DND-41 (cell line): ENCODE measurements at regions not wholly inside any gene's neighbourhood (a gene's known extent, or its start where the extent isn't known, plus 50 kb on each side); places are given as distances from the start of the nearest gene placed in this dataset.

Experiments
- ATAC-seq: fragments of 200-7000 bp; cut with Tn5 transposase; 3 replicates; pipeline ENCODE4 v1.9.1; 2021; ENCODE audit warnings: low read depth; ENCODE audit not compliant: insufficient read depth
- DNase-seq: peaks from one replicate; pipeline ENCODE4 v3.0.0-alpha.2; 2020
- H2AFZ ChIP-seq: 2 replicates; pipeline ENCODE4 v1.6.0; 2012; ENCODE audit warnings: low read depth, low read length
- H3K27ac ChIP-seq: 2 replicates; pipeline ENCODE4 v1.5.1; 2012; ENCODE audit warnings: low read length, inconsistent platforms
- H3K27me3 ChIP-seq: fragments of 200-600 bp; sonication (generic); 2 replicates; pipeline ENCODE4 v1.6.0; 2012; ENCODE audit warnings: low read length, mild to moderate bottlenecking, inconsistent platforms; ENCODE audit not compliant: insufficient read depth, poor library complexity
- H3K36me3 ChIP-seq: 2 replicates; pipeline ENCODE4 v1.5.1; 2012; ENCODE audit warnings: low read length, inconsistent platforms; ENCODE audit not compliant: insufficient read depth
- H3K4me1 ChIP-seq: 2 replicates; pipeline ENCODE4 v1.5.1; 2012; ENCODE audit warnings: mild to moderate bottlenecking, low read length; ENCODE audit not compliant: insufficient read depth
- H3K4me2 ChIP-seq: 2 replicates; pipeline ENCODE4 v1.6.0; 2012; ENCODE audit warnings: mild to moderate bottlenecking, moderate library complexity, low read length, inconsistent platforms; ENCODE audit not compliant: insufficient read depth
- H3K4me3 ChIP-seq, 2 experiments: fragments of 200-600 bp in 1 of 2; shearing (Covaris generic) in 1 of 2; 2 replicates each; pipeline ENCODE4 v1.5.1; 2012 to 2016; ENCODE audit warnings: inconsistent platforms in 2 of 2, low read length in 2 of 2, mild to moderate bottlenecking in 2 of 2, low read depth in 1 of 2, moderate library complexity in 1 of 2
- H3K79me2 ChIP-seq: 2 replicates; pipeline ENCODE4 v1.6.0; 2012; ENCODE audit warnings: low read length, inconsistent platforms; ENCODE audit not compliant: insufficient read depth
- H3K9ac ChIP-seq: 2 replicates; pipeline ENCODE4 v1.6.0; 2012; ENCODE audit warnings: low read depth, mild to moderate bottlenecking, inconsistent platforms, low read length, moderate library complexity
- H3K9me3 ChIP-seq: 2 replicates; pipeline ENCODE4 v1.5.1; 2012; ENCODE audit warnings: low read length, moderate library complexity, mild to moderate bottlenecking, inconsistent platforms; ENCODE audit not compliant: insufficient read depth, severe bottlenecking
- H4K20me1 ChIP-seq: 2 replicates; pipeline ENCODE4 v1.6.0; 2012; ENCODE audit warnings: low read length; ENCODE audit not compliant: insufficient read depth
- EZH2 ChIP-seq: IDR thresholded peaks from 3 replicates; pipeline ENCODE4 v1.6.1; 2012; ENCODE audit warnings: borderline replicate concordance, low read depth, mild to moderate bottlenecking, moderate library complexity, low read length, inconsistent platforms; ENCODE audit not compliant: severe bottlenecking
- TF ChIP-seq, protein P1 (sequence below): IDR thresholded peaks from 2 replicates; pipeline ENCODE4 v1.5.1; 2012; ENCODE audit warnings: borderline replicate concordance, low read length, moderate library complexity, mild to moderate bottlenecking; ENCODE audit not compliant: poor library complexity, severe bottlenecking; ENCODE audit errors: extremely low read depth

DNA sequence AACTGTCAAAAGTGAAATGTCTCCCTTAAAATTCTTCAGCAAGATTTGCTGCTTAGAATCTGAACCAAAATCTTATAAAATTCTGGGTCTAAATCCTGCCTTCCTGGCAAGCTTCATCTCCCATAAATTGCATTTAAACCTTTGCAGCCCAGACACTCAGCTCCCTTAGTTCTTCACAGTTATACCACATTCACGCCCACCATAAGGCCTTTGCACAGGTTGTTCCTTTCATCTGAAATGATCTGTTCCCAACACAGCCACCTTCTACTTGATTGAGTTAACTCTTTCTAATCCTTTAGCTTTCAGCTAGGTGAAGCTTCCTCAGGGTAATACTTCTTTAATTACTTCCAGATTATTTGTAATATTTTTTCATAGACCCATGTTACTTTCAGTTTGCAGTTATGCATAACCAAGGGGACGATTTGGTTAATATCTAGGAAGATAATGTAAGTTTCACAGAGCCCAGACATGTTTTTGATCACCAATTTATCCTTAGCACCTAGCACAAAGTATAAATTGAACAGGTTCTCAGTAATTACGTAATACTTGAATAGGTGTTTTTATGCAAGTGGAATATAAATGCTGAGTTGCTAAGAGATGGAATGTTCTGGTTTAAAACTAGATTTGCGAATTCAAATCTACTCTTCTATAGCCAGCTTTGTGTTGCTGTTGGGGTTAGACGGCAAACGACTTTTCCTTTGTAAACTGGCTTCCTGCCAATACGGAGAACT, 779.7 kb upstream of the PKDCC start:
- no peaks in the 10 kb centered on the region for H3K27me3 ChIP-seq
- no peaks in the 10 kb centered on the region for H3K9me3 ChIP-seq
- H3K4me3 ChIP-seq: no peak overlapping the region
- peaks cover 14% of the 10 kb centered on the region; the same call in 1 of the 2 replicates for H3K4me1 ChIP-seq
- 0 out of 3 replicates have a peak, but pooled peaks have one; percentile 58 for ATAC-seq
- peak overlapping the region; percentile 43; the same call in 1 of the 2 replicates for H2AFZ ChIP-seq
- no peak for TF ChIP-seq EZH2
- TF ChIP-seq, protein P1, sequence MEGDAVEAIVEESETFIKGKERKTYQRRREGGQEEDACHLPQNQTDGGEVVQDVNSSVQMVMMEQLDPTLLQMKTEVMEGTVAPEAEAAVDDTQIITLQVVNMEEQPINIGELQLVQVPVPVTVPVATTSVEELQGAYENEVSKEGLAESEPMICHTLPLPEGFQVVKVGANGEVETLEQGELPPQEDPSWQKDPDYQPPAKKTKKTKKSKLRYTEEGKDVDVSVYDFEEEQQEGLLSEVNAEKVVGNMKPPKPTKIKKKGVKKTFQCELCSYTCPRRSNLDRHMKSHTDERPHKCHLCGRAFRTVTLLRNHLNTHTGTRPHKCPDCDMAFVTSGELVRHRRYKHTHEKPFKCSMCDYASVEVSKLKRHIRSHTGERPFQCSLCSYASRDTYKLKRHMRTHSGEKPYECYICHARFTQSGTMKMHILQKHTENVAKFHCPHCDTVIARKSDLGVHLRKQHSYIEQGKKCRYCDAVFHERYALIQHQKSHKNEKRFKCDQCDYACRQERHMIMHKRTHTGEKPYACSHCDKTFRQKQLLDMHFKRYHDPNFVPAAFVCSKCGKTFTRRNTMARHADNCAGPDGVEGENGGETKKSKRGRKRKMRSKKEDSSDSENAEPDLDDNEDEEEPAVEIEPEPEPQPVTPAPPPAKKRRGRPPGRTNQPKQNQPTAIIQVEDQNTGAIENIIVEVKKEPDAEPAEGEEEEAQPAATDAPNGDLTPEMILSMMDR: no peak
- H3K27ac ChIP-seq: no peak overlapping the region
- no peaks in the 10 kb centered on the region for H3K79me2 ChIP-seq
- no peak overlapping the region; the same call in 1 of the 2 replicates for H3K4me2 ChIP-seq
- peak; percentile 9 for DNase-seq
- no peaks in the 10 kb centered on the region for H4K20me1 ChIP-seq
- no peaks in the 10 kb centered on the region for H3K36me3 ChIP-seq
- no peak overlapping the region for H3K9ac ChIP-seq

DNA sequence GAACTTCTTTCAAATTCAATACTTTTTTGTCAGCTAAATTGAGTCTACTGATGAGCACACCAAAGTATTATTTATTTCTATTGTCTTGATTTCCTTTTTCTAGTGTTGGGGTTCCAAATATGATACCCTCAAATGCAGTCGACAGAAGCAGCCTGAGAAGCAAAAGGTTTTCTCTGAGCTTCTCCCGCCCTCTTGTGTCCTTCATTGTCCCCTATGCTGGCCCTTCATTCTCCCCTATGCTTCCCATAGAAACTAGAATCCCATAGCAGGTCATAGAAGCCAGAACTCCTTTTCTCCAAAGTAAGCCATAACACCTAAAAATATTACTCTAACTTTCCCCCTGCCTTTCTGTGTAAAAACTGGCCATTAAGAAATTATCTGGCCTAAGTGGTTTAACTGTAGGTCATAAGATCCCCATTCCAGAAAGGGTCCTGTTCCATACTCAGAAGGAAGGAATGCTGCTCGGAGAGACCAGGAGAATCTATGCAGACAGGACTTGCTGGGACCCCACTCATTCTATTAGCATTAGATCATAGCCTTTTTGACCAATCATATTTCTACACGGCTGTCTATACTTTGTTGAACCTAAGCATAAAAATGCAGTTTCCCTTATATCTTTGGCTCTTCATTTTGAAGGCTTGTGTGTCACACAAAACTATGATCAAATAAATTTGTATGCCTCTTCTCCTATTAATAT, 764.6 kb upstream of the PKDCC start:
- H3K4me1 ChIP-seq: no peaks in the 10 kb centered on the region
- no peaks in the 10 kb centered on the region for H4K20me1 ChIP-seq
- no peak overlapping the region for H3K9ac ChIP-seq
- no peak for TF ChIP-seq EZH2
- TF ChIP-seq, protein P1: no peak
- no peak for DNase-seq
- H3K27ac ChIP-seq: no peak overlapping the region
- no peak overlapping the region for H2AFZ ChIP-seq
- ATAC-seq: no peak
- no peaks in the 10 kb centered on the region for H3K36me3 ChIP-seq
- no peaks in the 10 kb centered on the region for H3K79me2 ChIP-seq
- H3K4me3 ChIP-seq: no peak overlapping the region
- H3K9me3 ChIP-seq: peaks cover 2% of the 10 kb centered on the region
- no peak overlapping the region for H3K4me2 ChIP-seq
- H3K27me3 ChIP-seq: no peaks in the 10 kb centered on the region

DNA sequence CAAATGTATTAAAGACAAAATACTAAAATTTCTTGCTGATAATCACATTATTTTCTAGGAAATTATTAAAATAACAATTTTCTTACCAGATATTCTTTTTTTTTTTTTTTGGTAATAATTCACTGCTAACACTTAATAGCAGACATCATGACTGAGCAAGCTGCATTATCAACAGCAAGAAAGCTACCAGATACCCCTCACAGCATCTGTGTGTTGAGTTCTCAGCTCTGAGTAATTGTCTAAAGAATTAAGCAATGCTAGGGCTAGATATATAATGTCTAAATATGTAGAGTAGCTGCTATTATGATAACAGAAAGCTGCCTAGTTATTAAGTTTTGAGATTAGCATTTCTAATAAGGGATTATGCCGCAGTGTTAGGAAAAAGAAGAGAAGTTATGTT, 754.3 kb upstream of the PKDCC start:
- ATAC-seq (no peak), DNase-seq (no peak)
- H3K79me2 ChIP-seq: no peaks in the 10 kb centered on the region
- no peak overlapping the region for H3K9ac ChIP-seq
- H3K4me1 ChIP-seq: no peaks in the 10 kb centered on the region
- no peaks in the 10 kb centered on the region for H3K9me3 ChIP-seq
- H3K4me2 ChIP-seq: no peak overlapping the region
- no peak overlapping the region for H2AFZ ChIP-seq
- no peaks in the 10 kb centered on the region for H3K27me3 ChIP-seq
- H3K4me3 ChIP-seq: no peak overlapping the region
- no peak for TF ChIP-seq EZH2
- TF ChIP-seq, protein P1: no peak
- no peaks in the 10 kb centered on the region for H4K20me1 ChIP-seq
- no peak overlapping the region for H3K27ac ChIP-seq
- H3K36me3 ChIP-seq: no peaks in the 10 kb centered on the region
